DMS114 treated with DMSO at 0.1 percent for 48 hours (cell line): ENCODE measurements at regions not wholly inside any gene's neighbourhood (a gene's known extent, or its start where the extent isn't known, plus 50 kb on each side); places are given as distances from the start of the nearest gene placed in this dataset.

ENCODE experiments used
- DNase-seq: peaks from one replicate; lab custom pipeline; 2025; ENCODE audit not compliant: unreplicated experiment; lab: John Stamatoyannopoulos, UW

- no peak for DNase-seq
Observed at GRCh38 chr4:17296921-17297890, 214.7 kb downstream of the QDPR start.

DNA sequence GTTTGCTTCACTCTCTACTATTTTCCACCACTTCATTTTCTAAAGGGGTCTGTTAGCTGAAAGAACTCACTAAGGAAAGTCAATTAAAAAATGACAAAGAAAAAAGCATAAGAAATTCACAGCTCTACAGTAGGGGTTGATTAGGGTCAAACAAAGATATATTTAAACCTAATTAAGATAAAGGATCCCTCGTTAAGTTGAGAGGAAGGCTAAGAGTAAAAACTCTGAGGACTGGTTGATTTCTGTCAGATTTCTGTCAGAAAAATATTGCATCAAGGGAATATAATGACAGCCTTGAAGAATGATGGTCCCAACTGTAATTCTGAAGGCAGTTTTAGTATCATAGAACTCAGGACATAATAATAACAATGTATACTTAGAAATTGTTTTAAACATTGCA, 218.0 kb downstream of the QDPR start:
- no peak for DNase-seq

GRCh38 chr4:17288151-17288550, 223.7 kb downstream of the QDPR start:
- no peak for DNase-seq

DNA sequence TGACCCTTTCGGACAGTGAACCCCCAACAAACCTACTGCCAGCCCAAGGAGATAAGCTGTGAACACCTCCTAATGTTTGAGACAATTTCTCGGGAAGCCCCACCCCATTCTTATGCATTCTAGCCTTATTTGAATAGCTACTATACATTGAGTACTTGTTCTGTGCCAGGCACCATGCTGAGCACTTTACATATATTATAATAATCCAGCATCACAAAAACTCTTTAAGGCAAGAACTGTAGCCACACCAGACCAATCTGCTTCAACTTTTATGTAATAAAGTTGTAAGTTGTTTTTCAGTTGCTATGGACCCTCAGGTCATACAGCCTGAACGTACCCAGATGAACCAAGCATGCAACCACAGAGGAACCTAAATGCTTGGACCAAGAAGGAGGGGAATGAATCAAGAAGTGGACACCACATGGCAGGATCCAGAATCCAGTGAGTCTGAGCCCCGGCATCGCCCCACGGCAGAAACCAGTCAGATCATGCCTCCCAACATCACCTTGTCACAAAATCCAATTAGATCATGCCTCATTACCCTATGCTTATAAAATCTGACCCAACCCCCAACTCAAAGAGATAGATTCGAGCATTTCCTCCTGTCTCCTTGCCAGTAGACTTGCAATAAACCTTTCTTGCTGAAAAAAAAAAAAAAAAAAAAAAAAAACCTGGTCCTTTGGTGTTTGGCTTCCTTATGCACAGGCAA, 225.0 kb downstream of the QDPR start:
- no peak for DNase-seq

- DNase-seq, result no peak
Observed at GRCh38 chr4:17285747-17286146, 226.1 kb downstream of the QDPR start.

DNA sequence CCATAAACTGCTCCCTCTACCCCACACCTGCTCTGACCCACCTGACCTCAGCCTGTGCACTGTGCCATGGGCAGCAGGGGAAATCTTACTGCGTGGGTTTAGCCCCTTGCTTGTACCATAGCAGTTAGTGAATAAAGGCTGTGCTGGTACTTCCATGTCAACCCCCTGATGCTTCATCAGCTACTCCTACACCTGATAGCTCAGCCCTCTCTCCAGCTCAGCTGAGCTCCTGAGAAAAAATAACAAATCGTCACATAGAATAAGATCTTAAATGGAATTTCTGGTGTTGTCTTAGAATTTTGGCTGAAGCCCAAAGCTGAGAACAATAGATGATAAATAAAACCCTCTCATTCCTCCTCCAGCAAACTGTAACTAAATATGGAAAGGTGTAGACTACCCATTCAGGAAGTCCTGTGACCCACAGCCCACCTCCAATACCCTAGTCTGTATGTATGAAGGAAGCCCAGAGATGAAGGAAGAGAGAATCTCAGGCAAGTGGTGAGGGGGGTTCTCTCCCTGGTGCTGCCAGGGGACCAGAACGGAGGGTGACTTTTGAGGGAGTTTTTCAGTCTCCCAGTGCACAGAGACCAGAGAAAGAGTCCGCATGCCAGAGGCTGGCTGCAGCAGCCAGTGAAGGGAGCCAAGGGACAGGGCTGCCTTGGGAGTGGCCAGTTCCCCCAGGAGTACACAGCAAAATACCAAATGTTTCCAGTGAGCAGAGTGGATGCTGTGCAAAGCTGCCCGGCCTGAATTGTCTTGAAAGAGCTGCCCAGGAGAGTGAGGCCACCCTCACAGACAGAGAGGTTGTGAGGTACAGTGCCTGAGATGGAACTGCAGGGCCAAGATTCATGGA, 227.3 kb downstream of the QDPR start:
- no peak for DNase-seq

- DNase-seq, result no peak
Observed at GRCh38 chr4:17283832-17284231, 228.1 kb downstream of the QDPR start.

DNA sequence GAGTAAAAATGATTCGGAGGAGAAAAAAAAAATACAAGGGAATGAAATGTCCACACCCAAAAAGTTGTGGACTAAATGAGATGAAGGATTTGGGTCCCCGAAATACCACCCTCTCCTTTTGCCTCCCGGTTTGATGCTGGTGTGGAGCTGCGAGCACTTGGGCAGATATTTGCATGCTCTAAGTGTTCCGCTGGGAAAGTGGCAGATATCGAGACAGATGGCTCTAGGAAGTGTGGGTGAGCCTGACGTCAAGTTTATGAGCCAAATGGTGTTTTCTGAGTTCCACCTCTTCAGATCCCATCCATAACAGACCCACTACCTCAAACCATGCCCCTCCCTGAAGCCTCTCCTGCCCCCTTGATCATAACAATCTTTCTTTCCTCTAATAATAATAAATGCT, 228.6 kb downstream of the QDPR start:
- DNase-seq, result no peak

- DNase-seq, result no peak
Observed at GRCh38 chr4:17280261-17281018, 231.4 kb downstream of the QDPR start.

GRCh38 chr4:17276776-17277175, 235.1 kb downstream of the QDPR start:
- no peak for DNase-seq

GRCh38 chr4:17275836-17276235, 236.1 kb downstream of the QDPR start:
- DNase-seq, result no peak

DNA sequence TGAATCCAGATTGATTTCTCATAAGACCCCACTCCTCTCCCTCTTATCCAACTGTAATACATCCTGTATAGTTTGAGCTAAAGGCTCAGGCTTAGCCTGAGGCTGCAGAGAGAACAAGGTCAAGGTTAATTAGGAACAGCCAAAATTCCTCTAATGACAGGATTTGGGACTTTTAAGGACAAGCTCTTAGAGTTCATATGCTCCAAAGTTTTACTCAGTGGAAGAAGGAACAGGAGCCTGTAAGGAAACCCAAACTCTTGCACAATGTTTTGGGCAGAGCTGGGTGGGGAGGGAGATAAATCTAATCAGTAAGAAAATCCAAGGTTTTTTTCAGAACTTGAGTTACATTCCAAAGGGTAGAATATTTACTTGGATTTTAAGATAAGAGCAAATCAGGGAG, 238.8 kb downstream of the QDPR start:
- no peak for DNase-seq

DNA sequence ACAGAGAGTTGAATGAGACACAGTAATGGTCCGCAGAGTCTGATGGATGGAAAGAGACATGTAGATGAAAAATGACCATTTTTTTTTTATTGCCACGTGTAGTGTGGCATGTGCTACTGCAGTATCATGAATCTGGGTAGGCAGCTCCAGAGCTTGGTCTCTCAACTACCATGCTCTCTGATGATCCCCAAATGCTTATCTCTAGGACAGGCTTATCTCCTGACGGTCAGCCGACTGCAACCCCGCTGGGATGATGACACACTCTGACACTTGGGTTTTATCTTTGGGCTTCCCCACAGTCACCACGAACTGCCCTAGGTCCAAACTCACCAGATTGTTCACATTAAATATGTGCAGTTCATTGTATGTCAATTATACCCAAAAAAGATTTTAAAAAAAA, 239.7 kb downstream of the QDPR start:
- no peak for DNase-seq

- no peak for DNase-seq
Observed at GRCh38 chr4:17265653-17266052, 246.2 kb downstream of the QDPR start.

- DNase-seq, result no peak
Observed at GRCh38 chr4:17265139-17265538, 246.8 kb downstream of the QDPR start.

GRCh38 chr4:17260166-17260907, 251.6 kb downstream of the QDPR start:
- DNase-seq, result no peak

DNA sequence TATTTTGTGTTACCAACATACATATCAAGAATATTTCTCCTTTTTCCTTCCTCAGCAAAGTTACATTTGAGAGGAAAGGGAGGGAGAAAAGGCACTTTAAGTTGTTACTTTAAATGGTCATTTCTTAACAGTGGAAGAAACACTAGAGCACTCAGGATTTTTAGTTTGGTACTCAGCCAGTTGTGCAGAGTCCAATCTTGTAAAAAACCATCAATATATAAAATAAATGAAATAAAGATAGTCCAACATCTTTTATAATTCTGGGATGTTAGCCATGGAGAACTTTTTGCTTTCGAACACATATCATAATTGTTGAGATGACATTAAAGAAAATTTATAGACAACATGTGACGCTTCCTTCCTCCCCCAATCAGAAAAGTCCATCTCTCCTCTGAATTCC, 253.8 kb downstream of the QDPR start:
- no peak for DNase-seq

DNA sequence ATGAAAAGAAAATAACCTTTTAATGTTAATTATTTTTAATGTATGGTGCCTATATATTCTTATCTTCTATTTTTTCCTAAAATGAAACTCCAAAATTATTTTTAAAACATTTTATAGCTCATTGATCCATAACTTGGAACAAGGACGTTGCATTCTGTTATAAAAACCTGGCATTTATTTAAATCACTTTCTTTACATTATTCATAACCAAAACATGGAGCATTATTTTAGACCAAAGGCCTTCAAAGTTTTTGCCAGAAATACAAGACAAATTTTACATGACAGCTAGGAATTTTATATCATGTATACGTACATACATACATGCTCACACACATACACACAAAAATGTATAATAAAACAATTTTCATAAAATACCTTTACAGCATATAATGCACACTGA, 259.8 kb downstream of the QDPR start:
- no peak for DNase-seq

DNA sequence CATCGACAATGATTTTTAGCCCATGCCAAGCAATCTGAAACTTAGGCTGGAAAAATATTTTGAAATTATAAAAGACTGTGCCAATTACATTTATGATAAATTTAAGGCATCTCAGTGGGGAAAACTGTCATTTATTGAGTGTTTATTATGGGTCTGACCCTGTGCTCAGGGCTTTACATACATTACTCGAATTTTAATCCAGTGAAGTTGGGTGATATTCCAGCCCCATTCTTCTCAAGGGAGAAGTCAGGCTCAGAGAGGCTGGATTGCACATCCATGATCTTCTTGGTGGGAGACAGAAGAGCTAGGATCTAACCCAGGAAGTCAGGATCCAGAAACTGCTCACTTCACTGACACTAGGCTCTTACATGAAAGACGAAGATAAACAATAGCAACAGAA, 260.8 kb downstream of the QDPR start:
- no peak for DNase-seq

- DNase-seq, result no peak
Observed at GRCh38 chr4:17250591-17250990, 261.3 kb downstream of the QDPR start.
